K562 (cell line): ENCODE measurements at regions not wholly inside any gene's neighbourhood (a gene's known extent, or its start where the extent isn't known, plus 50 kb on each side); places are given as distances from the start of the nearest gene placed in this dataset.
A peak's percentile ranks its signal among the peaks of the same experiment; 100 is the strongest.
"Not testable (repeated sequence)": the region's sequence is repeated elsewhere in the genome, so short reads cannot be mapped to it uniquely, and the experiment has no call there.

ENCODE experiments used
- ATAC-seq: fragments of 200-7000 bp; cut with Tn5 transposase; 3 replicates; pipeline ENCODE4 v1.9.1; 2020; ENCODE audit warnings: moderate library complexity
- BruUV-seq: library from RNA; stranded (reverse); fragments of 400-500 nt; replicated peaks from 2 replicates; lab custom pipeline; 2021; lab: Mats Ljungman, UMichigan
- CTCF ChIA-PET: fragments of 300-600 bp; formaldehyde crosslinking; extraction: SDS; loops from one replicate; lab custom pipeline; 2021; ENCODE audit warnings: low intra/inter-chr PET ratio; lab: Yijun Ruan, JAX
- POLR2A ChIA-PET: fragments of 300-600, 350-650 bp; sonication (Branson Sonifier 250); formaldehyde crosslinking; extraction: SDS; loops from one replicate; lab custom pipeline; 2021; ENCODE audit warnings: antibody characterized with exemption, inconsistent platforms; lab: Yijun Ruan, JAX
- DNase-seq, 4 experiments: peaks; one replicate each; pipeline versions ENCODE4 v3.0.0 to v3.0.0-alpha.2; 2011 to 2018; ENCODE audit warnings: low spot score in 3 of 4, mixed read lengths in 3 of 4; ENCODE audit errors: extremely low read depth in 1 of 4
- FAIRE-seq: peaks from 2 replicates; lab custom pipeline; 2011; peaks lifted over from hg19 to GRCh38; lab: Jason Lieb, UNC
- H2AFZ ChIP-seq: 2 replicates; pipeline ENCODE4 v1.6.0; 2011; ENCODE audit warnings: low read depth, low read length, control low read depth, inconsistent platforms
- H3K27ac ChIP-seq: fragments of 200-600 bp; 3 replicates; pipeline ENCODE4 v1.8.0; 2011; ENCODE audit warnings: low read depth, mild to moderate bottlenecking, control low read depth, inconsistent platforms, low read length, moderate library complexity, mixed read lengths; ENCODE audit errors: extremely low read depth
- H3K27me3 ChIP-seq, 2 experiments: fragments of 300-600 bp in 1 of 2; 2 replicates in 1 of 2; 3 replicates in 1 of 2; pipeline versions ENCODE4 v1.6.0 to v1.8.0; 2011; ENCODE audit warnings: inconsistent platforms in 2 of 2, low read length in 2 of 2, mild to moderate bottlenecking in 1 of 2, mixed read lengths in 1 of 2, moderate library complexity in 1 of 2; ENCODE audit not compliant: control insufficient read depth in 2 of 2, insufficient read depth in 2 of 2
- H3K36me3 ChIP-seq: fragments of 300-600 bp; 3 replicates; pipeline ENCODE4 v1.8.0; 2011; ENCODE audit warnings: mild to moderate bottlenecking, low read length, inconsistent platforms; ENCODE audit not compliant: control insufficient read depth, insufficient read depth
- H3K4me1 ChIP-seq, 2 experiments: fragments of 200-600 bp in 1 of 2; replicated peaks in 1 of 2; 2 replicates in 1 of 2; 3 replicates in 1 of 2; pipeline versions ENCODE4 v1.5.1 to v1.8.0; 2011; ENCODE audit warnings: inconsistent platforms in 2 of 2, low read length in 2 of 2, mild to moderate bottlenecking in 1 of 2, mixed read lengths in 1 of 2, moderate library complexity in 1 of 2; ENCODE audit not compliant: control insufficient read depth in 2 of 2, insufficient read depth in 2 of 2
- H3K4me2 ChIP-seq: 2 replicates; pipeline ENCODE4 v1.6.1; 2011; ENCODE audit warnings: low read length, control low read depth, inconsistent platforms, mixed read lengths; ENCODE audit not compliant: insufficient read depth
- H3K4me3 ChIP-seq: fragments of 200-600 bp; sonication (generic), shearing (Covaris generic); 2 replicates; pipeline ENCODE4 v1.5.1; 2016; ENCODE audit warnings: control low read depth, inconsistent platforms
- H3K79me2 ChIP-seq: fragments of 200-600 bp; 3 replicates; pipeline ENCODE4 v1.8.0; 2011; ENCODE audit warnings: low read length, inconsistent platforms; ENCODE audit not compliant: control insufficient read depth, insufficient read depth
- H3K9ac ChIP-seq, 2 experiments: 2 replicates each; pipeline versions ENCODE4 v1.6.0 to v1.6.1; 2011; ENCODE audit warnings: low read depth in 2 of 2, low read length in 2 of 2, control low read depth in 1 of 2, inconsistent platforms in 1 of 2, mild to moderate bottlenecking in 1 of 2, mixed read lengths in 1 of 2; ENCODE audit not compliant: insufficient read depth in 1 of 2
- H3K9me1 ChIP-seq: one replicate; pipeline ENCODE4 v1.6.0; 2011; ENCODE audit warnings: inconsistent platforms, mild to moderate bottlenecking, low read length, moderate library complexity; ENCODE audit not compliant: control insufficient read depth, insufficient read depth
- H3K9me3 ChIP-seq: replicated peaks from 2 replicates; pipeline ENCODE4 v1.5.1; 2011; ENCODE audit warnings: low read depth, low read length, inconsistent platforms; ENCODE audit not compliant: control insufficient read depth, insufficient read depth
- H4K20me1 ChIP-seq: replicated peaks from 2 replicates; pipeline ENCODE4 v1.6.1; 2011; ENCODE audit warnings: low read length, inconsistent platforms, mixed read lengths; ENCODE audit not compliant: control insufficient read depth, insufficient read depth
- BRF1 ChIP-seq: IDR thresholded peaks from 3 replicates; pipeline ENCODE4 v1.6.1; 2011; ENCODE audit warnings: borderline replicate concordance, mild to moderate bottlenecking; ENCODE audit not compliant: insufficient read length; ENCODE audit errors: extremely low read depth
- PKNOX1 ChIP-seq: fragments of 450-650 bp; IDR thresholded peaks from 2 replicates; pipeline ENCODE4 v1.6.1; 2016
- ZBTB8A ChIP-seq: fragments of 450-650 bp; IDR thresholded peaks from 2 replicates; pipeline ENCODE4 v1.6.1; 2018; ENCODE audit warnings: mild to moderate bottlenecking, moderate library complexity; ENCODE audit not compliant: partially characterized antibody
- WGBS: fragments of 100-300 bp; shearing (Covaris generic); methylation state at CpG from one replicate; pipeline ENCODE4 v1.1.6; 2016; ENCODE audit warnings: low coverage, mixed read lengths; ENCODE audit not compliant: insufficient coverage; ENCODE audit errors: missing lambda C conversion rate; 5-methylcytosine and 5-hydroxymethylcytosine counted together
- in situ Hi-C: fragments of 300-500 bp; cut with MboI; formaldehyde crosslinking; loops from 4 replicates; pipeline ENCODE4 v1.15.0; 2018; ENCODE audit warnings: inconsistent platforms, mixed read lengths
- intact Hi-C: fragments of 100-400 bp; cut with micrococcal nuclease; formaldehyde crosslinking; loops from 2 replicates; pipeline ENCODE4 v1.14.2; 2022

- Histone ChIP-seq H3K4me3 (no peak overlapping the region), H3K9me1 (no peaks in the 10 kb centered on the region), H3K36me3 (no peaks in the 10 kb centered on the region), H4K20me1 (no peaks in the 10 kb centered on the region), H3K4me2 (no peak overlapping the region), H3K79me2 (no peaks in the 10 kb centered on the region), H2AFZ (no peak overlapping the region), H3K27ac (no peak overlapping the region), H3K9me3 (no peaks in the 10 kb centered on the region), H3K4me1 (no peaks in the 10 kb centered on the region; a peak in 1 of 5 replicates), H3K9ac (no peak overlapping the region), H3K27me3 (peaks cover 0 to 4% of the 10 kb centered on the region in 2 experiments; a peak in 2 of 5 replicates)
- FAIRE-seq: no peak
- ChIA-PET POLR2A (interaction anchor here (0.7 to 1.6 kb wide), 2 partner anchors 9 to 20 kb away, joined by 3 to 5 read pairs; no protein-coding TSS in a partner anchor), CTCF (no interaction called here)
- intact Hi-C loops: no loop called here
- in situ Hi-C loops: no loop called here
- DNase-seq: no peak
- no TSS peak for BruUV-seq
- TF ChIP-seq PKNOX1 (peak; percentile 27; the same call in 1 of the 2 replicates), ZBTB8A (no peak), BRF1 (no peak)
- whole genome bisulfite sequencing: 5% methylated on average over 2 of the region's 2 CpGs
- ATAC-seq: no peak
Observed at GRCh38 chr7:138195151-138195571, 118.9 kb downstream of the AKR1D1 start.

- H3K4me1 ChIP-seq, H3K4me2 ChIP-seq, H3K9ac ChIP-seq, H3K36me3 ChIP-seq, FAIRE-seq, ATAC-seq, H3K27ac ChIP-seq, DNase-seq, H3K4me3 ChIP-seq, H3K9me1 ChIP-seq, intact Hi-C loops, H2AFZ ChIP-seq, H3K79me2 ChIP-seq, BruUV-seq, CTCF ChIA-PET, H3K9me3 ChIP-seq, in situ Hi-C loops, H3K27me3 ChIP-seq, H4K20me1 ChIP-seq: not testable (repeated sequence)
- POLR2A ChIA-PET: interaction anchor here (1.5 kb wide), 1 partner anchor 27 kb away, joined by 3 read pairs; no protein-coding TSS in a partner anchor
- 0% methylated on average over 3 of the region's 3 CpGs for whole genome bisulfite sequencing
Observed at GRCh38 chr7:138196503-138196946, 120.3 kb downstream of the AKR1D1 start.
